HG03135 (cell line): ENCODE measurements at regions not wholly inside any gene's neighbourhood (a gene's known extent, or its start where the extent isn't known, plus 50 kb on each side); places are given as distances from the start of the nearest gene placed in this dataset.
"Not testable (repeated sequence)": the region's sequence is repeated elsewhere in the genome, so short reads cannot be mapped to it uniquely, and the experiment has no call there.

Source experiments
- ATAC-seq: cut with Tn5 transposase; IDR thresholded peaks from one replicate; pipeline ENCODE4 v1.9.1; 2021; ENCODE audit warnings: mild to moderate bottlenecking, moderate library complexity; ENCODE audit not compliant: unreplicated experiment

DNA sequence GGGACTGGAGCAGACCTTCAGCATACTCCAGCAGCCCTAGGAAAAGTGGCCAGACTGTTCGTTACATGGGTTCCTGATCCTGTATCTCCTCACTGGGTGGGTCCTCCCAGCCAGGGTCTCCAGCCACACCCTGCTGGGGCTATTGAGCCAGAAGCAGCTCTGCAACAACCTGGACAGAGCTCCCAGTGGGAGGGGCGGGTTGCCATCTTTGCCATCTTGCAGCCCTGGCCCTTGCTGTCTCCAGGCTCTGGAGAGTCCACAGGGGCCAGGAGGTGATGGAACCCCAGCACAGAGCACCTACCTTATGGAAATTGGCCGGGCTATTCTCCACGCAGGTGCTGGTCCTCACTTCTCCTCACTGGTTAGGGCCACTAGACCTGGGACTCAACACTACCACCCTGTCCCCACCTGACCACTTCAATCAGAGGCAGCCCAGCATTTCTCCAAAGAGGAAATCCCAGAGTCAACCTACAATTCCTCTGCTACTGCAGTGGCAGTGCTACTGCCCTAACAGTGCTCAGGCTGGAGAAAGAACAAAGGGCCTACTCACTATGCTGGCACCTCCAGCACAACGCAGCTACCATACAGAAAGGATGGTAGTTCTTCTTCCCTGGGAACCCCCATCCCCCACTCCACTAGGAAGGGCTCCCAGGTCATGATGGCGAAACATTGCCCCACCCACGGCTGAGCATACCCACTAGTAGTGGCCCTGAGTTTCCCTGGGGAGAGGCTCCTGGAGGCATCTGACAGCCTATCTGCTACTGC, 290.2 kb upstream of the NCAM1 start:
- ATAC-seq, result no peak

DNA sequence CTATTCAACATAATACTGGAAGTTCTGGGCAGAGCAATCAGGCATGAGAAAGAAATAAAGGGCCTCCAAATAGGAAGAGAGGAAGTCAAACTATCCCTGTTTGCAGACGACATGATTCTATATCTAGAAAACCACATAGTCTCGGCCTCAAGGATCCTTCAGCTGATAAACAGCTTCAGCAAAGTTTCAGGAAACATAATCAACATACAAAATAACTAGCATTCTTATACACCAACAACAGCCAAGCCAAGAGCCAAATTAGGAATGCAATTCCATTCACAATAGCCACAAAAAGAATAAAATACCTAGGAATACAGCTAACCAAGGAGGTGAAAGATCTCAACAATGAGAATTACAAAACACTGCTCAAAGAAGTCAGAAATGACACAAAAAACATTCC, 287.8 kb upstream of the NCAM1 start:
- not testable (repeated sequence) for ATAC-seq

DNA sequence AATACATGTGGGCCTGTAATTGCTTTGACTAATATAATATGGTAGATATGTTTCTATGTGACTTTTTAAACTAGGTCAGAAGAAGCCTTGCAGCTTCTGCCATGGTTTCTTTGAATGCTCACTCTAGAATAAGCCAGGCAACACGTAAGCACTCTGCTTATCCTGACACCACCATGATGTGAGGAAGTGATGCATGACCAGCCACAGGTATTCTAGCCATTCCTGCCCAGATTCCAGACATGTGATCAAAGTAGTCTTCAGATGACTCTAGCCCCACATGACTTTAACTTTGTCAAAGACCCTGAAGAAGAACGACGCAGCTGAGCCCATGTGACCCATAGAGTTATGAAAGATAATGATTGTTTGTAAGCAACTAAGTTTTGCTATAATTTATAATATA, 276.1 kb upstream of the NCAM1 start:
- no peak for ATAC-seq

DNA sequence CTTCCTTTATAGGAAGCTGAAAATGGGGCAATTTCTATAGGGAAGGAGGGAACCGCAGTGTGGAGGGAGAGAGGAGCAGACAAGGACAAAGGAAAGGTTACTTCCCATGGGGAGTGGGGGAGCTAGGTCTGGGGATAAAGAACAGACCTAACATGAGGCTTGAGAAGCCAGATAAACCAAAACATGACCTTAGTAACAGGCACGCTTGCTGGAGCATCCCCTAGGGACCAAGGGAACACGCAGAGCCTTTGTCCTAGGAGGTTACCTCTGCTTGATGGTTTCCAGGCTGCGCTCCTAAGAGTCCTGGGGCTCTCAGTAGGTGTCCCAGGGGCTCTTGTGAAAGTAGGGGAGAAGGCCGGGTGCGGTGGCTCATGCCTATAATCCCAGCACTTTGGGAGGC, 271.4 kb upstream of the NCAM1 start:
- ATAC-seq, result no peak

DNA sequence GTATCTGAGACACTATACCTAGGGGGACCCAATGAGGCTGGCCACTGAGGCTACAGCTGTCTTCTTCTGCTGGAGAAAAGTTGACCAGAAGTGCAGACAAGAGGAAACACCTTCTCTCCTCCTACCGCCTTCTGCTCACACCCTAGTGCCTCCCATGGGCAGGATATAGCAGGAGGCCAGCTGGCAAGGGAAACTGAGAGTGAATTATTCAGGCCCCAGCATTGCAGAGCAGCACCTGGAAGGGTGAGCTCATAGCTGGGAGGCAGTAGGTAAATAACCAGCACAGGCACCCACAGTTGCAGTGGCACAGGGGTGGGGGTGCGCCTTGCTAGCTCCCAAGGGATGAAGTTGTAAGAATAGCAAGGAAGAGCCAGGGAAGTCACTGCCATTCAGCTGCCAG, 267.4 kb upstream of the NCAM1 start:
- ATAC-seq, result no peak

DNA sequence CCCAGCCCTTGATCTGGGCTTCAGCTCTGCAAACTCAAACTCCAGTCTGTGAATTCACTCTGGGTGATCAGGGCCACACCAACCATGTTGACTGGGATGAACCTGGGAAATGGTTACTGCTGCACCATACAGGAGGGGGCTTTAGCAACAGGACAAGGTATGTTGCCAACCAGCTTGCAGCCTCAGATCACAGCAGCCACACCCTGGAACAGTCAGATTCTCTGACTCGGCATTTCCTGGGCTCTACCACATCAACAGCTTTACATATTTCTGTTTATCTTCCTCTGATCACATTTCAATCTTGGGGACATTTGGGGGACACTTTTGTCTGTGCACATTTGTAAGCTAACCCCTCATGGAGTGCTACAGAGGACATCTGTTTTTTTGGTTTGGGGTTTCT, 267.0 kb upstream of the NCAM1 start:
- ATAC-seq, result no peak

DNA sequence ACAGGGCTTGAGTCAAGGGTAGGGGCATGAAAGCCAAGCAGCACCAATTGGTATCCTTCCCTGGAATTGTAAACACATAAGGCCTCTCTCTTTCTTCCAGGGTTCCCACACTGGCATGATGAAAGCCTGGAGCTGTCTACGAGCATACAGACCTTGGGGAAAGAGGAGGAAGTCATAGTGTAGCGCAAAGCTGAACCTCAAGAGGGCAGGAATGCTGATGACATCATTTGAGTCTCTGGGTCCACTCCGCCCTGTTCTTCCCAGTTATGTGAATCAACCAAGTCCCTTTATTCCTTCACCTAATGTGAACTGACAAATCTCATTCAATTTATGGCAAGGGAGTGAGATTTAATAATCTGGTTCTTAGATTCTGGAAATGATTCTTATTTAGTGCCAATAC, 266.4 kb upstream of the NCAM1 start:
- ATAC-seq, result no peak

DNA sequence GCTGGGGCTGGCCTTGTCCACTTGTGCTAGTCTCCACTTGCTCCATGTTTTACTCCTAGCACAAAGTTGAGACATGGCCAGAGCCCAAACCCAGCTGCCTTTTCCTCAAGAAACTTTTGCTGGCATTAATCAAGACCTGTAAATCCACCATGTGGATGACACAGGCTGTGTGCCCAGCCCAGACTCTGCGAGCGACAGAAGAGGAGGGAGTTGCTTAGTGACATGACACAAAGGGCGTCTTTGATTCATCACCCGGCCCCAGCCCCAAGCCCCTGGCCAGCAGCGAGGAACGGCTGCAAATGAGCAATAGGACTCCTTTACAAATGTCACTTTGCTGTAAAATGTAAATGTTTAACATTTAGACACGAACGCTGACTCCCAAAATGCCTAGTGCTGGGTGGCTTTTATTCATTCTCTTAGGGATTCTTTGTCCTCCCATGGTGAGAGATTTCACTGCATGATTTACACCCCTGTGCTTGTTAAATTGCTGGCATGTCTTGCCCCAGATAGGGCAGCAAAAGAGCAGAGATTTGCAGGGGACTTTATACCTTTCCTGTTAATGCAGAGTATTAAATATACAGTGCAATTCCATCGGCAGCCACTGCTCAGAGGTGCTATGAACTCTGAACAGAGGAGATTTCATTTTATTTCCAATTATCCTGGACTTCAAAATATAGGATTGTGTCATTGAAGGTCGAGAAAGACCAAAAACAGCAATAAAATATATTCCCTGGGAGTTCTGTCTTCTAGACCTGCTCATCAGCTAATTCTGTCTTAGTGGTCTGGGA, 263.6 kb upstream of the NCAM1 start:
- no peak for ATAC-seq

DNA sequence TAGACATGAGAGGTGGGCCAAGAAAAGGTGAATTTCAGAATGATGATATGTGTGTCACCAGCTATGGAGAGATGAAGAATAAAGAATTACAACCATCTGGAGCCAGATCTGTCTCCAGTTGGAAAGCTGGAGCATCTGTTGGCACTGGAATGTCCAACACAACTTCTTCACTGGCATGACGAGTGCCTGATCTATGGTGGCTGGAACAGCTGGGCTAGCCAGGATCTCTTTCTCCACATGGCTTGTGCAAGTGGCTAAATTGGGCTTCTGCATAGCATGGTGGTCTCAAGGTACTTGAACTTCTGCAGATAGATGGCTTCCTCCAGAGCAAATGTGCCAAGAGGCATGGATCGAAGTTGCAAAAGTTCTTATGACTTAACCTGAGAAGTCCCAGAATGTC, 256.1 kb upstream of the NCAM1 start:
- ATAC-seq, result no peak

DNA sequence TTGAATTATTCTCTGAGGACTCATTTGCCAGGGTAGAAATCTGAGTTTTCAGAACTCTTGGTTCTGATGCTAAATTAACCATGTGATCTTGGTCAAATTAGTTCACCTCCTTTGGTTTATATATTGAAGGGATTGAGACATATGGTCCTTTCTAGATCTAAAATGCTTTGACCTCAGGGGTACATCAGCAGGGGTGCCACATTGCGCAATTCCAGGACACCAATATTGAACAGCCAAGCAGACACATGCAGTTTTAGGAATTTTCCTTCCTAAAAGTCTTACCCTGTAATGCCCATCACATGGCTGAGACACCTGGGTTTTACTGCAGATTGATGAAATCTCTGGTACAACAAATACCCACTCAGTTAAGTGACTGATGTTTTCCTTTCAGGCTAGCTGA, 254.4 kb upstream of the NCAM1 start:
- no peak for ATAC-seq

DNA sequence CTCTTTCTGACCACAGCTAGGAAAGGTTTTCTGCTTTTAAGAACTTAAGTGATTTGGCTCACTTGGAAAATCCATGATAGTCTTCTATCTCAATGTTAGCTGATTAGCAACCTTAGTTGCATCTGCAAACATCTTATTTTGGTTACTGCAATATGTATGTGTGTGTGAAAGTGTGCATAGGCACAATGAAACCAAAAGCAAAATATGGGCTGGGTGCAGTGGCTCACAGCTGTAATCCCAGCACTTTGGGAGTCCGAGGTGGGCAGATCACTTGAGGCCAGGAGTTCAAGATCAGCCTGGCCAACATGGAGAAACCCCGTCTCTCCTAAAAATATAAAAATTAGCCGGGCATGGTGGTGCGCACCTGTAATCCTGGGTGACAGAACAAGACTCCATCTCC, 246.9 kb upstream of the NCAM1 start:
- ATAC-seq, result not testable (repeated sequence)

DNA sequence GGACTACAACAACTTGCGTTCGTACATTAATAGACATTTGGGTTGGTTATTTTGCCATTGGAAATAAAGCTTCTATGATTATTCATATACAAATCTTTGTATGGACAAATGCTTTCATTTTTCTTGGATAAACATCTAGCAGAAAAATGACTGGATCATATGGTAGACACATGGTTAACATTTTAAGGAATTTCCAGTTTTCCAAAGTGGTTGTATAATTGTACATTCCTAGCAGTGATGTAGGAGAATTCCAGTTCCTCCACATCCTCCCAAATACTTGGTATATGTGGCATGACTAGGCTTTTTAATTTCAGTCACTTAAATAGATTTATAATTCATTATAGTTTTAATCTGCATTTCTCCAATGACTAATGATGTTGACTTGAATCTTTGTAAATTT, 246.2 kb upstream of the NCAM1 start:
- ATAC-seq, result no peak

DNA sequence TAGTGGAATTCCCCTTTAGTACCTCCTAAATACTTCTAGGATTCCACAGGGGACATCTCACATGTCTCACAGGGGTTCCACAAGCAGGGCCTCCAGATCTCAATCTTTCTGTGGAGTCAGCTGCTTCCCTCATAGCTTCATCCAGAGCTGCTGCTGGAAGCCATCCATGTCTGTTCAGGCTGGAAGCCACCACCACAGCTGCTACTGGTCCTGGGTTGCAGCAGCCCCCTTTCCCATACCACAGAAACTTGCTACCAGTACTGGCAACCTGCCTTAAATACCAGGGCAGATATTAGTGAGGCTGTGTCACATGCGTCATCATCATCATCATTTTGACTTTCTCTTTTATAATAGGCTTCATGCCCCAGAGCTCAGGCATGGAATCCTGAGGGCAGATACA, 242.7 kb upstream of the NCAM1 start:
- ATAC-seq, result no peak

DNA sequence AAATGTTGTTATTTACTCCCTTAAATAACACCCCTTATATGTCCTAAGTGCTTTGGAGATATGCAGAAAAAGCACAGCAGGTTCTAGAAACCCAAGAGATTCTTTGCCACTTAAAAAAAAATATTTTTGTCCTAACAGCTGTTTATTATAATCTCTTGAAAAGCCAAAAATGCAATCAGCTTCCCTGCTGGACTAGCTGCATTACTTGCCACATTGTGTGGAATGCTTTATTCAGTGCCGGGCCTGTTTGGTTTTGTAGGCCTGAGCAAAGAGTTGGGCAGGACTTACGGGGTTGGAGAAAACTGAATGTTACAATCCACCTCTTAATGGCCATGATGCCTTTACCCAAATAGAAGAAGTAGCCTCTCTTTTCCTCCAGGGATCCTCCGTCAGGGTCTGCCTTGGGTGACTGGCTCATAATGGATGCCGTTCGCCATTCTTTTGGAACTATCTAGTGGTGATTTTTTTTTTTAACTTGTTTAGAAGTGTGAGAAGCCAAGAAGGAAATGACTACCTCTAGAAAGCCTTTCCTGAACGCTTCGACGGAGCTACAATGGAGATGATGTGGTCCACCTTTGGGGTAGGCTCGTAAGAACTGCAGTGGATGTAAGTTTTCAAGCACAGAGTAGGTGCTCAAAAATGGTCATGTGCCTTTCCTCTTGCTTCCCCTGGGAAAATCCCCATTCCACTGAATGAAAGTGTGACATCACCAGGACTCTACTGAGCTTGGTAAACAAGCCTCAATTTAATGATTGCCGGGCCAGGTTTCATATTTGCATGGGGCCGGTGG, 241.3 kb upstream of the NCAM1 start:
- ATAC-seq, result no peak

DNA sequence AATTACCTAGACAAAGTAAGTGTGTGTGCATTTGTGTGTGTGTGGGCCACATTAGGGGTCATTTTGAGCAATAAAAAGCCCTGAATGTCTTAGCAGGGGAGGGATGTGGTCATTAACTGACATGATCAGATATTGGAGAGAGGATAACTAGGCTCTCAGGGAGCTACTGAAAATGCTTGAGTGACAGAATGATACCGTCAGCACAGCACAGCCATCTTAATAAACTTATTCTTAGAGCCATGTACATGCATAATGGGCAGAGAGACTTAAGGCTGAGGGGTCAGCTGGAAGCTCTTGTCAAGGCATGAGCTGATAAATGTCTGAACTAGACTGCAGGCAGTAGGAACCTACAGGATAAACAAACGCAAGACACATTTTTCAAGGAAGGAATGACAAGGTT, 239.1 kb upstream of the NCAM1 start:
- ATAC-seq, result no peak

DNA sequence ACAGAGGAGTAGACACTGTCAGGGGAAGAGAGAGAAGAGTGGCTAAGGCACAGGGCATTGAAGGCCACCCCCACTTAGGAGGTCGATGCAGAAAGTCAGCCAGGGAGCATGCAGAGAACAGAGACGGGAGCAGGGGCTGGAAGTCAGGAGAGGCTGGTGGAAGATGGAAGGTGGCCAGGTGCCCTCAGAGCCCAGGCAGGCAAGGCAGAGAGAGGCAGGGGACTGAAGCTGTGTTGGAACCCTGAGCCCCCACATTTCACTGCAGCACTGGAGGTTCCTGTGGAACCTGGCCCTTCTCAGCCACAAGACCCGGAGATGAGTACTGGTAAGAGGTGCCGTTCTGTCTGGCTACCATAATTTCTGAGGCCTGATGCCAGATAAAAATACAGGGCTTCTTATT, 238.3 kb upstream of the NCAM1 start:
- ATAC-seq, result no peak

DNA sequence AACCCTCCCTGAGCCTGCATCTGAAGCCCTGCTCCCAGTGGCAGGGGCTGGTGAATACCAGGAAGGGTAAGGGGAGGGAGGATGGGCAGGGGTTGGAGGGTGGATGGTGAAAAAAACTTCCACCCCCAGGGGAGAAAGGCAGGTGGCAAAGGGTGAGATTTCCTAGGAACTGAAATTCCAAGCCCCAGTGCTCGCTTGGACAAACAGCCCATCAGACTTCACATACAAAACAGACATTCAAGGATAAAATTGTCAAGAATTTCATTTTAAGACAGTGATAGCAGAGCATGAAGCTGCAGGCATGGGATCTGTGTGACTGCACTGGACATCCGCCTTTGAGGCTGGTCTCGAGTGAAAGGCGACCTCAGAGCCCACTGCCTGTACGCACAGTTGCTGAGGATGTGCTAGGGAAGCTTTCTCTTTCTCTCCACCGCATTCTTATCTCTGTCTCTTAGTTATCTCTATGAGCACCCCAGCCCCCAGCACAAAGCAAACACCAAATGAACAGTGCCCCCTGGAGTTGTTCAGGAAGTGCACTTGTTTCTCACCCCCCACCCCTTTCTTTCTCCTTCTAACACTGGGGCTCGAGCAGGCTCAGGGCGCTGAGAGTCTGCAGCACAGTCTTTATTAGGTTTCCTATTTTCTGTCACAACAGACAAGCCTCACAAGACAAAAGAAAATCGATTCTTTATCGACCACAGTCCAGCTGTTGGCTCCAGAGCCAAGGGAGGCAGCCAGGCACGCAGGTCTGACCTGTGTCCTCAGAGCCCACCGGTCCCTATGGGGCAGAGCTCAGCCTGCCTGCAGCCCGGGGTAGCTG, 237.3 kb upstream of the NCAM1 start:
- no peak for ATAC-seq

DNA sequence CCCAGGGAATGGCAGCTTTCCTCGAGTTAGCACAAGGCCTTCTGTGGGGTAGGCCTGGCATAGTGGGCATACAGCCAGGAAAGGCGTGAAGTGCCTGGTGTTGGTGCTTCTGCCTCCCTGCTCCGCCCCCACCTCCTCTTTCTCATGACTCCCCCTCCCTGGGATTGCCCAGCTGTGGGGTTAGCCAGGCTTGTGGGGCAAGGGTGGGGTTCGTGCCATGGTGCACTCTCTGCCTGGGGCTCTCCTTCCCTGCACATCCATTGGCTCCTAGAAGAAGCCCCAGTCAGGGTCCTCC, 236.8 kb upstream of the NCAM1 start:
- ATAC-seq, result no peak

DNA sequence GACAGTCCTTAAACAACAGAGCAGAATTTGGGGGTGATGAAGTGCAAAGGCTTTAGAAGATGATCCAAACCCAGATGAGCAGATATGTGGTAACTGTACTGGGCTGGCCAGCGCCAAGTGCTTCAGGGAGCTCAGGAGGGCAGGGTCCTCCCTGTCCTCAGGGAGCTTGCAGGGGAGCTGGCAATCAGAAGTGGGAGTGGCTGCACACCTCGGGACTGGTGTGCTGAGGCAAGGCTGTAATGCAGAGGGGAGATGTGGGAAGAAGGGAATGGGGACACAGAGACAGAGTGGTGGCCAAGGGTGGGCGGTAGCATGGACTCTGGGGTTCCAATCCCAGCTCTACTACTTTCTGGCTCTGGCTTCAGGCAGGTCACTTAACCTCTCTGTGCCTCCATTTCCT, 235.6 kb upstream of the NCAM1 start:
- no peak for ATAC-seq

DNA sequence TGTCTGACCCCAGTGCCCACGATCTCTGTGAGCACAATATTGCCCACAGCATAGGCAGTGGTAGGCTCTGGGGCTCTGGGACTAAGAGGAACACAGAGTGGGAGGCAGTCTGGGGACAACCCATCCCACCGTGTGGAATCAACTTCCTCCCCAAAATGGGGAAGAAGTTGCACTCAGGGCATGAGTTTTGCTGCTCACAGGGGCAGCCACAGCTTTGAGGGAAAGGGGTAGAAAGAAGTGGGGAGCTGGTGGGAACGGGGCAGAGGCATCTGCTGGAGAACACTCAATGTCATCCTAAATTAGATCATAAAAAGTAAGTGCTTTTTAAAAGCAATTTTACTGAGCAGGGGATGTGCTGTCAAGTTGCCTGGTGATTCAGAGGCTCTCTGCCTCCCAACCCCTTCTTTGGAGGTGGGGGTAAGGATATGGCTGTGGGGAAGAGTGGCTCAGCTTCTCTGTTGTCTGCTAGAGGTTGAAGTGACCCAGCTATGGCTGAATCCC, 233.8 kb upstream of the NCAM1 start:
- ATAC-seq, result no peak

DNA sequence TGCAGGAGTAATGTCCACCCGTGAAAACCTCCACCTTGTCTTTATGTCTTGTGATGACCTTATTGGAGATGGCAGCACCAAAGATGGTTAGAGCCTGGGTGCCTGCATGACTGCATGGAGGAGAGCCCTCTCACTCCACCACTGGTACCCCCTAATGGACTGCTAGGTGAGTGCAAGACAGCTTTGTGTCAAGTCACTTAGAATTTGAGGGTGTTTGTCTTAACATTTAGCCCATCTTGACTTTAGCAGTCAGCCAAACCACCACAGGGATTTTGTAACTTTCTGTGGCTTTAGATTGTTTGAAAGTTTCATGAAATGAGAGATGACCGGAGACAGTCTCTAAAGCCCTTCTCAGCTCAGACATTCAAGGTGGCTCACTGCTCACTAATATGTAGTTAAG, 232.9 kb upstream of the NCAM1 start:
- ATAC-seq, result no peak
